ENCODE measurements at regions not wholly inside any gene's neighbourhood (a gene's known extent, or its start where the extent isn't known, plus 50 kb on each side); places are given as distances from the start of the nearest gene placed in this dataset.

- TF ChIP-seq CTCF (IDR thresholded peaks at IDR 0.05) (no peak), POLR2A (IDR thresholded peaks at IDR 0.05; ENCODE audit: low read depth) (no peak), POLR2AphosphoS5 (IDR thresholded peaks at IDR 0.05) (no peak)
Observed at GRCh38 chr5:88937406-88937805, 54.4 kb upstream of the MEF2C start.

All from esophagus muscularis mucosa (tissue), 3 donors.